ENCODE measurements at regions not wholly inside any gene's neighbourhood (a gene's known extent, or its start where the extent isn't known, plus 50 kb on each side); places are given as distances from the start of the nearest gene placed in this dataset.

- POLR2A ChIA-PET, result no interaction called here
- peaks cover 0 to 16% (median 6%) of the 10 kb centered on the region in 11 donors for H3K9me3 Mint-ChIP-seq
- no peaks in the 10 kb centered on the region for H3K36me3 ChIP-seq (ENCODE audit: control insufficient read depth in 2 of 3, insufficient read depth in 3 of 3, low read length in 3 of 3)
Measured at GRCh38 chr15:39291690-39292089, 289.2 kb upstream of the THBS1 start.

GRCh38 chr15:39296955-39297354, 283.9 kb upstream of the THBS1 start:
- peaks cover 0 to under 1% (median 0%) of the 10 kb centered on the region in 5 donors for H3K36me3 Mint-ChIP-seq
- H3K27me3 Mint-ChIP-seq, result peaks cover 17 to 29% (median 27%) of the 10 kb centered on the region in 5 donors
- no peaks in the 10 kb centered on the region for H3K4me1 Mint-ChIP-seq
- Histone ChIP-seq H3K27ac (ENCODE audit: low read depth, low read length) (no peak overlapping the region), H3K36me3 (ENCODE audit: control insufficient read depth in 2 of 3, insufficient read depth in 3 of 3, low read length in 3 of 3) (no peaks in the 10 kb centered on the region), H3K4me3 (ENCODE audit: low read length) (no peak overlapping the region), H3K9me3 (ENCODE audit: control insufficient read depth in 2 of 3, low read length in 3 of 3) (no peaks in the 10 kb centered on the region), H3K27me3 (ENCODE audit: control insufficient read depth in 2 of 2, insufficient read depth in 2 of 2, low read length in 2 of 2) (no peaks in the 10 kb centered on the region), H3K4me1 (ENCODE audit: control insufficient read depth in 2 of 2, insufficient read depth in 2 of 2, low read length in 2 of 2) (no peaks in the 10 kb centered on the region)
- POLR2A ChIA-PET, result no interaction called here
- CTCF ChIA-PET, result no interaction called here
- H3K9me3 Mint-ChIP-seq, result peaks cover 0 to 12% (median 4%) of the 10 kb centered on the region in 11 donors
- intact Hi-C loops (cut with micrococcal nuclease), result no loop called here
- ATAC-seq (no peak), DNase-seq (no peak)
- no peak overlapping the region for H3K4me3 Mint-ChIP-seq
- H3K27ac Mint-ChIP-seq, result no peak overlapping the region

More at GRCh38 chr15:39291690-39292089, 289.2 kb upstream of the THBS1 start:
- peaks cover 0 to 3% (median 0%) of the 10 kb centered on the region in 5 donors for H3K36me3 Mint-ChIP-seq
- H3K4me1 Mint-ChIP-seq, result no peaks in the 10 kb centered on the region
- no peak overlapping the region for H3K27ac Mint-ChIP-seq
- H3K27me3 Mint-ChIP-seq, result peaks cover 11 to 46% (median 23%) of the 10 kb centered on the region in 5 donors
- no peak overlapping the region for H3K4me3 ChIP-seq (ENCODE audit: low read length)
- ATAC-seq, result no peak
- CTCF ChIA-PET, result no interaction called here
- no peak for DNase-seq
- no peaks in the 10 kb centered on the region for H3K4me1 ChIP-seq (ENCODE audit: control insufficient read depth in 2 of 2, insufficient read depth in 2 of 2, low read length in 2 of 2)
- no peak overlapping the region for H3K4me3 Mint-ChIP-seq
- H3K27me3 ChIP-seq (ENCODE audit: control insufficient read depth in 2 of 2, insufficient read depth in 2 of 2, low read length in 2 of 2), result no peaks in the 10 kb centered on the region
- H3K9me3 ChIP-seq (ENCODE audit: control insufficient read depth in 2 of 3, low read length in 3 of 3), result no peaks in the 10 kb centered on the region
- no peak overlapping the region for H3K27ac ChIP-seq (ENCODE audit: low read depth, low read length)
- intact Hi-C loops (cut with micrococcal nuclease), result no loop called here

- Mint-ChIP-seq H3K27me3 (peaks cover 16 to 26% (median 25%) of the 10 kb centered on the region in 5 donors), H3K4me1 (no peaks in the 10 kb centered on the region), H3K9me3 (peaks cover 0 to 2% (median 0%) of the 10 kb centered on the region in 11 donors), H3K36me3 (no peaks in the 10 kb centered on the region), H3K27ac (no peak overlapping the region), H3K4me3 (no peak overlapping the region)
- Histone ChIP-seq H3K36me3 (ENCODE audit: control insufficient read depth in 2 of 3, insufficient read depth in 3 of 3, low read length in 3 of 3) (no peaks in the 10 kb centered on the region), H3K4me3 (ENCODE audit: low read length) (no peak overlapping the region), H3K9me3 (ENCODE audit: control insufficient read depth in 2 of 3, low read length in 3 of 3) (no peaks in the 10 kb centered on the region), H3K27me3 (ENCODE audit: control insufficient read depth in 2 of 2, insufficient read depth in 2 of 2, low read length in 2 of 2) (no peaks in the 10 kb centered on the region), H3K4me1 (ENCODE audit: control insufficient read depth in 2 of 2, insufficient read depth in 2 of 2, low read length in 2 of 2) (no peaks in the 10 kb centered on the region), H3K27ac (ENCODE audit: low read depth, low read length) (no peak overlapping the region)
- POLR2A ChIA-PET, result no interaction called here
- no peak for ATAC-seq
- no peak for DNase-seq
- CTCF ChIA-PET, result no interaction called here
- intact Hi-C loops (cut with micrococcal nuclease), result no loop called here
Measured at GRCh38 chr15:39298271-39298962, 282.5 kb upstream of the THBS1 start.

GRCh38 chr15:39299486-39300267, 281.2 kb upstream of the THBS1 start:
- Histone ChIP-seq H3K36me3 (ENCODE audit: control insufficient read depth in 2 of 3, insufficient read depth in 3 of 3, low read length in 3 of 3) (no peaks in the 10 kb centered on the region), H3K4me1 (ENCODE audit: control insufficient read depth in 2 of 2, insufficient read depth in 2 of 2, low read length in 2 of 2) (no peaks in the 10 kb centered on the region), H3K4me3 (ENCODE audit: low read length) (no peak overlapping the region), H3K27me3 (ENCODE audit: control insufficient read depth in 2 of 2, insufficient read depth in 2 of 2, low read length in 2 of 2) (no peaks in the 10 kb centered on the region), H3K9me3 (ENCODE audit: control insufficient read depth in 2 of 3, low read length in 3 of 3) (no peaks in the 10 kb centered on the region), H3K27ac (ENCODE audit: low read depth, low read length) (no peak overlapping the region)
- DNase-seq (no peak), ATAC-seq (no peak)
- H3K9me3 Mint-ChIP-seq, result peaks cover 0 to 2% (median 0%) of the 10 kb centered on the region in 11 donors
- H3K4me1 Mint-ChIP-seq, result no peaks in the 10 kb centered on the region
- intact Hi-C loops (cut with micrococcal nuclease), result no loop called here
- H3K27me3 Mint-ChIP-seq, result peaks cover 16 to 24% (median 18%) of the 10 kb centered on the region in 5 donors
- H3K27ac Mint-ChIP-seq, result no peak overlapping the region
- ChIA-PET POLR2A (no interaction called here), CTCF (no interaction called here)
- H3K4me3 Mint-ChIP-seq, result no peak overlapping the region
- H3K36me3 Mint-ChIP-seq, result no peaks in the 10 kb centered on the region

GRCh38 chr15:39300451-39301153, 280.3 kb upstream of the THBS1 start:
- Mint-ChIP-seq H3K4me3 (no peak overlapping the region), H3K36me3 (no peaks in the 10 kb centered on the region), H3K9me3 (peaks cover 0 to 2% (median 0%) of the 10 kb centered on the region in 11 donors), H3K4me1 (no peaks in the 10 kb centered on the region), H3K27me3 (peaks cover 15 to 24% (median 18%) of the 10 kb centered on the region in 5 donors), H3K27ac (no peak overlapping the region)
- CTCF ChIA-PET, result interaction anchor here (0.6 kb wide), 1 partner anchor 1570 kb away, joined by 4 read pairs; no protein-coding TSS in a partner anchor
- intact Hi-C loops (cut with micrococcal nuclease), result no loop called here
- H3K27me3 ChIP-seq (ENCODE audit: control insufficient read depth in 2 of 2, insufficient read depth in 2 of 2, low read length in 2 of 2), result no peaks in the 10 kb centered on the region
- no peak for DNase-seq
- no peaks in the 10 kb centered on the region for H3K36me3 ChIP-seq (ENCODE audit: control insufficient read depth in 2 of 3, insufficient read depth in 3 of 3, low read length in 3 of 3)
- H3K4me1 ChIP-seq (ENCODE audit: control insufficient read depth in 2 of 2, insufficient read depth in 2 of 2, low read length in 2 of 2), result no peaks in the 10 kb centered on the region
- no peak overlapping the region for H3K4me3 ChIP-seq (ENCODE audit: low read length)
- POLR2A ChIA-PET, result no interaction called here
- ATAC-seq, result no peak
- no peaks in the 10 kb centered on the region for H3K9me3 ChIP-seq (ENCODE audit: control insufficient read depth in 2 of 3, low read length in 3 of 3)
- no peak overlapping the region for H3K27ac ChIP-seq (ENCODE audit: low read depth, low read length)

GRCh38 chr15:39301589-39301999, 279.3 kb upstream of the THBS1 start:
- intact Hi-C loops (cut with micrococcal nuclease), result no loop called here
- H3K27ac ChIP-seq (ENCODE audit: low read depth, low read length), result no peak overlapping the region
- no peaks in the 10 kb centered on the region for H3K27me3 ChIP-seq (ENCODE audit: control insufficient read depth in 2 of 2, insufficient read depth in 2 of 2, low read length in 2 of 2)
- no peaks in the 10 kb centered on the region for H3K4me1 ChIP-seq (ENCODE audit: control insufficient read depth in 2 of 2, insufficient read depth in 2 of 2, low read length in 2 of 2)
- ATAC-seq, result no peak
- Mint-ChIP-seq H3K9me3 (peaks cover 0 to 2% (median 0%) of the 10 kb centered on the region in 11 donors), H3K36me3 (no peaks in the 10 kb centered on the region), H3K4me3 (no peak overlapping the region), H3K27ac (no peak overlapping the region), H3K4me1 (no peaks in the 10 kb centered on the region), H3K27me3 (peaks cover 15 to 28% (median 19%) of the 10 kb centered on the region in 5 donors)
- ChIA-PET POLR2A (no interaction called here), CTCF (no interaction called here)
- no peaks in the 10 kb centered on the region for H3K9me3 ChIP-seq (ENCODE audit: control insufficient read depth in 2 of 3, low read length in 3 of 3)
- no peaks in the 10 kb centered on the region for H3K36me3 ChIP-seq (ENCODE audit: control insufficient read depth in 2 of 3, insufficient read depth in 3 of 3, low read length in 3 of 3)
- H3K4me3 ChIP-seq (ENCODE audit: low read length), result no peak overlapping the region
- no peak for DNase-seq
